SU-DHL-6 (cell line): ENCODE measurements at regions not wholly inside any gene's neighbourhood (a gene's known extent, or its start where the extent isn't known, plus 50 kb on each side); places are given as distances from the start of the nearest gene placed in this dataset.

Source experiments
- CTCF ChIP-seq: fragments of 200-600 bp; sonication (generic); IDR thresholded peaks from one replicate; pipeline ENCODE4 v1.5.1; 2017; ENCODE audit warnings: antibody characterized with exemption, mild to moderate bottlenecking, low read length, moderate library complexity; ENCODE audit not compliant: insufficient read depth, poor library complexity, severe bottlenecking
- EZH2phosphoT487 ChIP-seq: fragments of 200-600 bp; sonication (generic), shearing (Covaris generic); conservative IDR thresholded peaks from 2 replicates; pipeline ENCODE4 v1.6.1; 2018; ENCODE audit warnings: mild to moderate bottlenecking, antibody characterized with exemption, low read length, moderate library complexity, mixed read lengths

DNA sequence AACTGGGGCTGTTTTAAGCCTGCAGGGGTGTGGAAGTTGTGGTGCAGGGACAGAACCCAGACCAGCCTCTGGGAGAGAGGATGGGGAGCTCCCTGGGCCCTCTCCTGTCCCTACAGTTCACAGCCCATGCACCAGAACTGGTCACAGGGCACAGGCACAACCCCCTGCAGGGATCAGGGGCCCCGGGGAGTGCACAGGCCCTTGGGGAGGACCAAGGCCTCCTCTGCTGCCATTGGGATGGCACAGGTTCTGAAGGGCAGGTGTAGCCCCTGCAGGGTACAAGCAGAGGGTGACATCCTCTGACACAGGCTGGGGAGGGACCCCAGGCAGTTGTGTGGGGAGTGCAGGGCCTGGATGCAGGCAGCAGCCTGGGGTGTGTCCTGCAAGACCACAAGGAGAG lies 66.4 kb upstream of the SFSWAP start:
- TF ChIP-seq CTCF, result no peak
- no peak for TF ChIP-seq EZH2phosphoT487
